Neural cell (in vitro differentiated cells): ENCODE measurements at regions not wholly inside any gene's neighbourhood (a gene's known extent, or its start where the extent isn't known, plus 50 kb on each side); places are given as distances from the start of the nearest gene placed in this dataset.

Source experiments
- H2AFZ ChIP-seq: fragments of 200-600, 300-800 bp; sonication (generic), shearing (Covaris generic); 2 replicates; pipeline ENCODE4 v1.6.0; 2014; ENCODE audit warnings: low read depth, mild to moderate bottlenecking, antibody characterized with exemption, low read length, moderate library complexity
- H3F3A ChIP-seq: fragments of 200-600 bp; shearing (Covaris generic); 2 replicates; pipeline ENCODE4 v1.6.1; 2016; ENCODE audit warnings: mild to moderate bottlenecking, moderate library complexity, mixed read lengths, antibody characterized with exemption, low read length; ENCODE audit not compliant: insufficient read depth, poor library complexity, severe bottlenecking
- H3K27ac ChIP-seq: fragments of 200-600, 300-800 bp; sonication (generic), shearing (Covaris generic); 2 replicates; pipeline ENCODE4 v1.5.1; 2014; ENCODE audit warnings: mild to moderate bottlenecking, low read length, moderate library complexity
- H3K27me3 ChIP-seq: fragments of 300-800, 200-600 bp; sonication (generic), shearing (Covaris generic); 2 replicates; pipeline ENCODE4 v1.6.0; 2014; ENCODE audit warnings: mild to moderate bottlenecking, low read depth, low read length, moderate library complexity; ENCODE audit not compliant: insufficient read depth
- H3K36me3 ChIP-seq: fragments of 300-800, 200-600 bp; sonication (generic), shearing (Covaris generic); 2 replicates; pipeline ENCODE4 v1.5.1; 2014; ENCODE audit warnings: mild to moderate bottlenecking, antibody characterized with exemption, low read length, moderate library complexity; ENCODE audit not compliant: insufficient read depth
- H3K4me2 ChIP-seq: fragments of 300-800, 200-600 bp; sonication (generic), shearing (Covaris generic); 2 replicates; pipeline ENCODE4 v1.6.0; 2014; ENCODE audit warnings: mild to moderate bottlenecking, low read length
- H3K4me3 ChIP-seq: fragments of 300-800, 200-600 bp; sonication (generic), shearing (Covaris generic); 2 replicates; pipeline ENCODE4 v1.5.1; 2014; ENCODE audit warnings: mild to moderate bottlenecking, low read length, moderate library complexity
- H3K79me2 ChIP-seq: fragments of 200-600 bp; shearing (Covaris generic); replicated peaks from 2 replicates; pipeline ENCODE4 v1.6.0; 2014; ENCODE audit warnings: mild to moderate bottlenecking, low read length, moderate library complexity; ENCODE audit not compliant: insufficient read depth
- H3K9ac ChIP-seq: fragments of 300-800, 200-600 bp; sonication (generic), shearing (Covaris generic); 2 replicates; pipeline ENCODE4 v1.6.1; 2016; ENCODE audit warnings: mild to moderate bottlenecking, low read length, mixed read lengths
- H3K9me2 ChIP-seq: fragments of 200-600 bp; shearing (Covaris generic); 2 replicates; pipeline ENCODE4 v1.6.1; 2016; ENCODE audit warnings: mild to moderate bottlenecking, low read length, mixed read lengths; ENCODE audit not compliant: insufficient read depth
- H3K9me3 ChIP-seq: fragments of 200-600, 300-800 bp; sonication (generic), shearing (Covaris generic); 2 replicates; pipeline ENCODE4 v1.6.1; 2016; ENCODE audit warnings: mild to moderate bottlenecking, mixed run types, low read length, moderate library complexity, mixed read lengths
- H4K20me1 ChIP-seq: fragments of 200-600 bp; shearing (Covaris generic); 2 replicates; pipeline ENCODE4 v1.6.1; 2016; ENCODE audit warnings: mild to moderate bottlenecking, mixed run types; ENCODE audit not compliant: insufficient read depth
- CTCF ChIP-seq: fragments of 450-650 bp; IDR thresholded peaks from 2 replicates; pipeline ENCODE4 v1.5.1; 2014; ENCODE audit warnings: antibody characterized with exemption, mild to moderate bottlenecking, moderate library complexity; ENCODE audit not compliant: poor library complexity, severe bottlenecking
- EP300 ChIP-seq: fragments of 450-650 bp; conservative IDR thresholded peaks from 2 replicates; pipeline ENCODE4 v1.6.1; 2014; ENCODE audit warnings: antibody characterized with exemption, mild to moderate bottlenecking, moderate library complexity; ENCODE audit not compliant: poor library complexity, severe bottlenecking
- EZH2 ChIP-seq: fragments of 200-600, 300-800 bp; shearing (Covaris generic), sonication (generic); IDR thresholded peaks from 2 replicates; pipeline ENCODE4 v1.6.1; 2014; ENCODE audit warnings: antibody characterized with exemption, low read length, borderline replicate concordance, mild to moderate bottlenecking; ENCODE audit not compliant: insufficient read depth, poor library complexity, severe bottlenecking
- MXI1 ChIP-seq: fragments of 450-650 bp; conservative IDR thresholded peaks from 2 replicates; pipeline ENCODE4 v1.6.1; 2014; ENCODE audit warnings: antibody characterized with exemption, mild to moderate bottlenecking; ENCODE audit not compliant: poor library complexity, severe bottlenecking
- POLR2AphosphoS5 ChIP-seq: IDR thresholded peaks from 2 replicates; pipeline ENCODE4 v1.6.1; 2012
- RAD21 ChIP-seq: fragments of 450-650 bp; conservative IDR thresholded peaks from 2 replicates; pipeline ENCODE4 v1.6.1; 2014; ENCODE audit warnings: antibody characterized with exemption, mild to moderate bottlenecking, moderate library complexity
- REST ChIP-seq: IDR thresholded peaks from 2 replicates; pipeline ENCODE4 v1.6.1; 2012; ENCODE audit warnings: borderline replicate concordance
- SMC3 ChIP-seq: fragments of 450-650 bp; conservative IDR thresholded peaks from 2 replicates; pipeline ENCODE4 v1.6.1; 2014; ENCODE audit warnings: antibody characterized with exemption, mild to moderate bottlenecking, moderate library complexity; ENCODE audit not compliant: poor library complexity
- TAF1 ChIP-seq: IDR thresholded peaks from 2 replicates; pipeline ENCODE4 v1.6.1; 2012; ENCODE audit warnings: low read depth

GRCh38 chr1:195903203-195903602, 705.0 kb downstream of the KCNT2 start:
- Histone ChIP-seq H3K9ac (no peak overlapping the region), H3K27me3 (no peaks in the 10 kb centered on the region), H3K79me2 (no peaks in the 10 kb centered on the region), H2AFZ (no peak overlapping the region), H3K4me2 (no peak overlapping the region), H3F3A (no peaks in the 10 kb centered on the region), H4K20me1 (no peaks in the 10 kb centered on the region), H3K27ac (no peak overlapping the region), H3K36me3 (no peaks in the 10 kb centered on the region), H3K9me2 (no peaks in the 10 kb centered on the region), H3K4me3 (no peak overlapping the region), H3K9me3 (no peaks in the 10 kb centered on the region)
- TF ChIP-seq RAD21 (no peak), CTCF (no peak), REST (no peak), EZH2 (no peak), POLR2AphosphoS5 (no peak), SMC3 (no peak), TAF1 (no peak), MXI1 (no peak), EP300 (no peak)

- TF ChIP-seq EP300 (no peak), CTCF (no peak), EZH2 (no peak), RAD21 (no peak), TAF1 (no peak), POLR2AphosphoS5 (no peak), REST (no peak), SMC3 (no peak), MXI1 (no peak)
- Histone ChIP-seq H3K27ac (no peak overlapping the region), H3K79me2 (no peaks in the 10 kb centered on the region), H3K27me3 (no peaks in the 10 kb centered on the region), H3K36me3 (no peaks in the 10 kb centered on the region), H3K4me2 (no peak overlapping the region), H3K4me3 (no peak overlapping the region), H3K9me2 (no peaks in the 10 kb centered on the region), H3K9me3 (no peaks in the 10 kb centered on the region), H4K20me1 (no peaks in the 10 kb centered on the region), H2AFZ (no peak overlapping the region), H3F3A (no peaks in the 10 kb centered on the region), H3K9ac (no peak overlapping the region)
These were observed 705.5 kb downstream of the KCNT2 start for GRCh38 chr1:195902779-195903178.
